Renal cortical epithelial cell (primary cell): ENCODE measurements at regions not wholly inside any gene's neighbourhood (a gene's known extent, or its start where the extent isn't known, plus 50 kb on each side); places are given as distances from the start of the nearest gene placed in this dataset.

Experiments used
- DNase-seq: peaks from one replicate; pipeline ENCODE4 v3.0.0-alpha.2; 2011; ENCODE audit warnings: low read depth

GRCh38 chr7:13139436-13139835 lies 452.0 kb downstream of the ARL4A start:
- no peak for DNase-seq

GRCh38 chr7:13144673-13145072 lies 457.2 kb downstream of the ARL4A start:
- DNase-seq = no peak

GRCh38 chr7:13148548-13148947 lies 461.1 kb downstream of the ARL4A start:
- no peak for DNase-seq

GRCh38 chr7:13151978-13152377 lies 464.5 kb downstream of the ARL4A start:
- peak; percentile 19 for DNase-seq

- no peak for DNase-seq
Measured at GRCh38 chr7:13152755-13153154, 465.3 kb downstream of the ARL4A start.

GRCh38 chr7:13153266-13153665 lies 465.8 kb downstream of the ARL4A start:
- DNase-seq = no peak

- peak; percentile 31 for DNase-seq
Measured at GRCh38 chr7:13153742-13154141, 466.3 kb downstream of the ARL4A start.

- no peak for DNase-seq
Measured at GRCh38 chr7:13155188-13155587, 467.8 kb downstream of the ARL4A start.

GRCh38 chr7:13159003-13159402 lies 471.6 kb downstream of the ARL4A start:
- no peak for DNase-seq

- DNase-seq = no peak
Measured at GRCh38 chr7:13159467-13160184, 472.2 kb downstream of the ARL4A start.

GRCh38 chr7:13161125-13161524 lies 473.7 kb downstream of the ARL4A start:
- no peak for DNase-seq

- DNase-seq = no peak
Measured at GRCh38 chr7:13165854-13166253, 478.4 kb downstream of the ARL4A start.

- no peak for DNase-seq
Measured at GRCh38 chr7:13166801-13167200, 479.4 kb downstream of the ARL4A start.

GRCh38 chr7:13169356-13169755 lies 481.9 kb downstream of the ARL4A start:
- no peak for DNase-seq

- DNase-seq = peak; percentile 68
Measured at GRCh38 chr7:13174991-13175390, 487.6 kb downstream of the ARL4A start.

GRCh38 chr7:13179011-13179582 lies 491.7 kb downstream of the ARL4A start:
- DNase-seq = peak; percentile 20

- no peak for DNase-seq
Measured at GRCh38 chr7:13179775-13180523, 492.5 kb downstream of the ARL4A start.

- DNase-seq = peak; percentile 63
Measured at GRCh38 chr7:13181216-13181615, 493.8 kb downstream of the ARL4A start.

- DNase-seq = no peak
Measured at GRCh38 chr7:13185139-13185538, 497.7 kb downstream of the ARL4A start.

GRCh38 chr7:13188236-13188805 lies 500.9 kb downstream of the ARL4A start:
- DNase-seq = no peak

- DNase-seq = no peak
Measured at GRCh38 chr7:13188922-13189321, 501.5 kb downstream of the ARL4A start.

- no peak for DNase-seq
Measured at GRCh38 chr7:13189668-13190067, 502.2 kb downstream of the ARL4A start.

- no peak for DNase-seq
Measured at GRCh38 chr7:13197501-13197900, 510.1 kb downstream of the ARL4A start.
